Uterus (tissue), 2 donors: ENCODE measurements at regions not wholly inside any gene's neighbourhood (a gene's known extent, or its start where the extent isn't known, plus 50 kb on each side); places are given as distances from the start of the nearest gene placed in this dataset.

Experiments
- POLR2A ChIP-seq, 2 donors: fragments of 450-650 bp; IDR thresholded peaks; one replicate each; pipeline ENCODE4 v1.6.1; 2016; ENCODE audit warnings: antibody characterized with exemption in 2 of 2, mild to moderate bottlenecking in 1 of 2, moderate library complexity in 1 of 2
- TF ChIP-seq, protein P1 (sequence below), 4 experiments: fragments of 200-600 bp in 2 of 4; fragments of 450-650 bp in 2 of 4; sonication (generic) in 2 of 4; IDR thresholded peaks; one replicate each; pipeline ENCODE4 v1.5.1; 2016 to 2019; ENCODE audit warnings: antibody characterized with exemption in 4 of 4, mild to moderate bottlenecking in 2 of 4, moderate library complexity in 1 of 4

DNA sequence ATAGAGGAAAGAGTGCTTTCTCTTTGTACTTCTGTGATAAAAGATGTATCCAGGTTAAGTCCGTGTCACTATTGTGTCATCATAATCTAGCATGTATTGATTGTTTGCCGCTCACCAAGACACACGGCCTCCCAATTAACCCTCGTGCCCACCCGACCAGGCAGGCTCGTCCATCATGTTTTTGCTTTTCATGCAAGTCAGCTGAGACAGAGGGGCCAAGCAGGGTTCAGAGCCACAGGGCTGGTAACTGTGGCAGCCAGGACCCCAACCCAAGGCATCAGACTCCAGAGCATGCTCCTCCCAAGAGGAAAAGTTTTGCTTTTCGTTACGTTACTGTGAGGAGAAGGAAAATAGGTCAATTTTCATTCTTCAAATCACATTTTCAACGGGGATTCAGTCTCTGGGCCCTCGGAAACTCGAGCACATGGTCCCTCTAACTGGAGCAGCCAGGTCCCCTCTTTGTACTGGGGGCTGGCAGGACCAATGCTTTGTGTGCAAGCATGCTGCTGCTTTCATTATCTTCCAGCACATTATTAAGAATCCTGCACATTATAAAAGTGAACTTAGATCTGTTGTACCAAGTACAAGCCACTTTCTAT, 161.1 kb upstream of the TOPAZ1 start:
- TF ChIP-seq, protein P1, sequence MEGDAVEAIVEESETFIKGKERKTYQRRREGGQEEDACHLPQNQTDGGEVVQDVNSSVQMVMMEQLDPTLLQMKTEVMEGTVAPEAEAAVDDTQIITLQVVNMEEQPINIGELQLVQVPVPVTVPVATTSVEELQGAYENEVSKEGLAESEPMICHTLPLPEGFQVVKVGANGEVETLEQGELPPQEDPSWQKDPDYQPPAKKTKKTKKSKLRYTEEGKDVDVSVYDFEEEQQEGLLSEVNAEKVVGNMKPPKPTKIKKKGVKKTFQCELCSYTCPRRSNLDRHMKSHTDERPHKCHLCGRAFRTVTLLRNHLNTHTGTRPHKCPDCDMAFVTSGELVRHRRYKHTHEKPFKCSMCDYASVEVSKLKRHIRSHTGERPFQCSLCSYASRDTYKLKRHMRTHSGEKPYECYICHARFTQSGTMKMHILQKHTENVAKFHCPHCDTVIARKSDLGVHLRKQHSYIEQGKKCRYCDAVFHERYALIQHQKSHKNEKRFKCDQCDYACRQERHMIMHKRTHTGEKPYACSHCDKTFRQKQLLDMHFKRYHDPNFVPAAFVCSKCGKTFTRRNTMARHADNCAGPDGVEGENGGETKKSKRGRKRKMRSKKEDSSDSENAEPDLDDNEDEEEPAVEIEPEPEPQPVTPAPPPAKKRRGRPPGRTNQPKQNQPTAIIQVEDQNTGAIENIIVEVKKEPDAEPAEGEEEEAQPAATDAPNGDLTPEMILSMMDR (IDR thresholded peaks at IDR 0.05), result no peak
- no peak for TF ChIP-seq POLR2A (IDR thresholded peaks at IDR 0.05)
